ENCODE measurements at regions not wholly inside any gene's neighbourhood (a gene's known extent, or its start where the extent isn't known, plus 50 kb on each side); places are given as distances from the start of the nearest gene placed in this dataset.

- ChIA-PET CTCF (no interaction called here), POLR2A (ENCODE audit: unreplicated experiment) (no interaction called here)
- H3K56ac ChIP-seq (ENCODE audit: extremely low read depth, insufficient read depth, low read length): no peak overlapping the region
- H3K4ac ChIP-seq (ENCODE audit: low read depth, low read length): no peak overlapping the region
- 63% methylated on average over 3 of the region's 11 CpGs; no CpG with 5 or more reads in 1 of the 2 experiments for WGBS, 2 experiments (ENCODE audit: extremely low coverage in 2 of 2, insufficient read length in 1 of 2)
- no peak overlapping the region for H2BK15ac ChIP-seq (ENCODE audit: low read depth, low read length)
- BruUV-seq (replicated peaks): no TSS peak
- no peak for ATAC-seq (ENCODE audit: low read depth)
- no peak overlapping the region for H2BK120ac ChIP-seq (ENCODE audit: low read depth, low read length)
- no peak overlapping the region for H3K4me2 ChIP-seq (ENCODE audit: low read depth, low read length)
- no peak overlapping the region for H3K4me3 ChIP-seq (ENCODE audit: insufficient read depth, low read depth, low read length)
- dilution Hi-C loops (cut with HindIII; ENCODE audit: low sequenced_read_pairs, unreplicated experiment) (no loop called here), intact Hi-C loops (cut with micrococcal nuclease) (no loop called here), in situ Hi-C loops (cut with MboI; ENCODE audit: low sequenced_read_pairs) (no loop called here)
- no peak overlapping the region for H3K14ac ChIP-seq (replicated peaks; ENCODE audit: low read depth, low read length)
- no peak overlapping the region for H2BK5ac ChIP-seq (ENCODE audit: low read depth, low read length, poor library complexity, severe bottlenecking)
- no peak overlapping the region for H4K5ac ChIP-seq (ENCODE audit: low read depth, low read length)
- no peak overlapping the region for H2AFZ ChIP-seq (replicated peaks; ENCODE audit: low read length, poor library complexity)
- H3K18ac ChIP-seq (ENCODE audit: low read depth, low read length): no peak overlapping the region
- no peak overlapping the region for H2BK20ac ChIP-seq (ENCODE audit: low read depth, low read length)
- H4K91ac ChIP-seq (ENCODE audit: insufficient read depth, low read depth, low read length): no peak overlapping the region
- no peak overlapping the region for H2AK9ac ChIP-seq (replicated peaks; ENCODE audit: low read depth, low read length, poor library complexity)
- no peaks in the 10 kb centered on the region for H3K36me3 ChIP-seq (ENCODE audit: control insufficient read depth, insufficient read depth, low read length)
- H4K8ac ChIP-seq (ENCODE audit: low read depth in 2 of 2, low read length in 2 of 2): no peak overlapping the region
- no peak overlapping the region for H2AK5ac ChIP-seq (ENCODE audit: low read depth, low read length)
- H3K4me1 ChIP-seq (ENCODE audit: control insufficient read depth, insufficient read depth, low read length): no peaks in the 10 kb centered on the region
- peaks cover 12% of the 10 kb centered on the region for H3K9me3 ChIP-seq (ENCODE audit: control insufficient read depth, insufficient read depth, low read length)
- DNase-seq: no peak
- H3K9me1 ChIP-seq (ENCODE audit: insufficient read depth, low read length): no peaks in the 10 kb centered on the region
- H3K27me3 ChIP-seq (ENCODE audit: control insufficient read depth, insufficient read depth, low read length): no peaks in the 10 kb centered on the region
- H3K79me1 ChIP-seq (ENCODE audit: low read depth in 1 of 2, low read length in 2 of 2): no peaks in the 10 kb centered on the region
- no peak for TF ChIP-seq RCOR1 (IDR thresholded peaks at IDR 0.05; ENCODE audit: insufficient replicate concordance, low read length)
- TF ChIP-seq CEBPB (IDR thresholded peaks at IDR 0.05; ENCODE audit: low read depth, low read length): no peak
- no peak for TF ChIP-seq FOS (IDR thresholded peaks at IDR 0.05; ENCODE audit: low read depth, low read length)
- no peak for TF ChIP-seq BHLHE40 (IDR thresholded peaks at IDR 0.05; ENCODE audit: low read depth, low read length)
- TF ChIP-seq, protein P1, sequence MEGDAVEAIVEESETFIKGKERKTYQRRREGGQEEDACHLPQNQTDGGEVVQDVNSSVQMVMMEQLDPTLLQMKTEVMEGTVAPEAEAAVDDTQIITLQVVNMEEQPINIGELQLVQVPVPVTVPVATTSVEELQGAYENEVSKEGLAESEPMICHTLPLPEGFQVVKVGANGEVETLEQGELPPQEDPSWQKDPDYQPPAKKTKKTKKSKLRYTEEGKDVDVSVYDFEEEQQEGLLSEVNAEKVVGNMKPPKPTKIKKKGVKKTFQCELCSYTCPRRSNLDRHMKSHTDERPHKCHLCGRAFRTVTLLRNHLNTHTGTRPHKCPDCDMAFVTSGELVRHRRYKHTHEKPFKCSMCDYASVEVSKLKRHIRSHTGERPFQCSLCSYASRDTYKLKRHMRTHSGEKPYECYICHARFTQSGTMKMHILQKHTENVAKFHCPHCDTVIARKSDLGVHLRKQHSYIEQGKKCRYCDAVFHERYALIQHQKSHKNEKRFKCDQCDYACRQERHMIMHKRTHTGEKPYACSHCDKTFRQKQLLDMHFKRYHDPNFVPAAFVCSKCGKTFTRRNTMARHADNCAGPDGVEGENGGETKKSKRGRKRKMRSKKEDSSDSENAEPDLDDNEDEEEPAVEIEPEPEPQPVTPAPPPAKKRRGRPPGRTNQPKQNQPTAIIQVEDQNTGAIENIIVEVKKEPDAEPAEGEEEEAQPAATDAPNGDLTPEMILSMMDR (conservative IDR thresholded peaks at IDR 0.05; ENCODE audit: low read depth, low read length): no peak
- TF ChIP-seq MAZ (IDR thresholded peaks at IDR 0.05; ENCODE audit: borderline replicate concordance, low read depth, low read length): no peak
- TF ChIP-seq NFE2L2 (IDR thresholded peaks at IDR 0.05; ENCODE audit: low read depth, low read length): no peak
- no peak for TF ChIP-seq MXI1 (IDR thresholded peaks at IDR 0.05; ENCODE audit: borderline replicate concordance, low read depth, low read length)
- TF ChIP-seq, protein P2, sequence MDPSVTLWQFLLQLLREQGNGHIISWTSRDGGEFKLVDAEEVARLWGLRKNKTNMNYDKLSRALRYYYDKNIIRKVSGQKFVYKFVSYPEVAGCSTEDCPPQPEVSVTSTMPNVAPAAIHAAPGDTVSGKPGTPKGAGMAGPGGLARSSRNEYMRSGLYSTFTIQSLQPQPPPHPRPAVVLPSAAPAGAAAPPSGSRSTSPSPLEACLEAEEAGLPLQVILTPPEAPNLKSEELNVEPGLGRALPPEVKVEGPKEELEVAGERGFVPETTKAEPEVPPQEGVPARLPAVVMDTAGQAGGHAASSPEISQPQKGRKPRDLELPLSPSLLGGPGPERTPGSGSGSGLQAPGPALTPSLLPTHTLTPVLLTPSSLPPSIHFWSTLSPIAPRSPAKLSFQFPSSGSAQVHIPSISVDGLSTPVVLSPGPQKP (IDR thresholded peaks at IDR 0.05; ENCODE audit: borderline replicate concordance, low read depth, low read length): no peak
- no peak for TF ChIP-seq CHD1 (IDR thresholded peaks at IDR 0.05; ENCODE audit: low read depth, low read length)
- no peak for TF ChIP-seq RFX5 (IDR thresholded peaks at IDR 0.05; ENCODE audit: low read depth, low read length)
- no peak for TF ChIP-seq POLR2A (IDR thresholded peaks at IDR 0.05; ENCODE audit: low read depth, low read length)
- no peak overlapping the region for H3K27ac ChIP-seq (ENCODE audit: insufficient read depth, low read length)
- H3K9ac ChIP-seq (ENCODE audit: low read depth, low read length): no peak overlapping the region
- no peak overlapping the region for H3K23ac ChIP-seq (ENCODE audit: low read depth, low read length)
- H4K20me1 ChIP-seq (ENCODE audit: insufficient read depth, low read length): no peaks in the 10 kb centered on the region
Measured at GRCh38 chr6:168834042-168834587, 393.1 kb downstream of the SMOC2 start.
